Aorta (tissue), 5 donors: ENCODE measurements at regions not wholly inside any gene's neighbourhood (a gene's known extent, or its start where the extent isn't known, plus 50 kb on each side); places are given as distances from the start of the nearest gene placed in this dataset.

Experiments
- ATAC-seq: fragments of 200-7000 bp; cut with Tn5 transposase; one replicate; pipeline ENCODE4 v1.9.1; 2022; ENCODE audit warnings: moderate library complexity; ENCODE audit not compliant: low FRiP score
- DNase-seq, 2 donors: peaks; one replicate each; pipeline ENCODE4 v3.0.0-alpha.2; 2020
- H3K27ac ChIP-seq, 2 donors: one replicate each; pipeline ENCODE4 v1.5.1; 2013; ENCODE audit warnings: low read length in 2 of 2, mild to moderate bottlenecking in 2 of 2, moderate library complexity in 2 of 2, control low read depth in 1 of 2, inconsistent platforms in 1 of 2, low read depth in 1 of 2
- H3K27me3 ChIP-seq, 2 donors: one replicate each; pipeline ENCODE4 v1.6.1; 2013; ENCODE audit warnings: control low read depth in 1 of 2, low read length in 1 of 2, mild to moderate bottlenecking in 1 of 2, moderate library complexity in 1 of 2; ENCODE audit not compliant: insufficient read depth in 2 of 2, control insufficient read depth in 1 of 2
- H3K36me3 ChIP-seq, 2 donors: one replicate each; pipeline ENCODE4 v1.6.1; 2013; ENCODE audit warnings: control low read depth in 1 of 2, low read length in 1 of 2, mild to moderate bottlenecking in 1 of 2; ENCODE audit not compliant: insufficient read depth in 2 of 2, control insufficient read depth in 1 of 2
- H3K4me1 ChIP-seq, 2 donors: one replicate each; pipeline ENCODE4 v1.6.1; 2013; ENCODE audit warnings: low read length in 2 of 2, control low read depth in 1 of 2, mild to moderate bottlenecking in 1 of 2, moderate library complexity in 1 of 2; ENCODE audit not compliant: insufficient read depth in 2 of 2, control insufficient read depth in 1 of 2
- H3K4me3 ChIP-seq, 2 donors: one replicate each; pipeline ENCODE4 v1.5.1; 2013; ENCODE audit warnings: low read length in 2 of 2, control low read depth in 1 of 2, mild to moderate bottlenecking in 1 of 2
- H3K9me3 ChIP-seq: one replicate; pipeline ENCODE4 v1.6.1; 2013; ENCODE audit warnings: mild to moderate bottlenecking, low read length; ENCODE audit not compliant: control insufficient read depth
- WGBS, 2 donors: extraction: QIAGEN DNeasy Blood & Tissue Kit; methylation state at CpG; one replicate each; pipeline ENCODE4 v1.1.7; 2013; 5-methylcytosine and 5-hydroxymethylcytosine counted together
- intact Hi-C, 2 donors: fragments of 100-400 bp; cut with DNase I; formaldehyde crosslinking; loops; one replicate each; pipeline versions ENCODE4 v1.14.2 to v1.15.0; 2022
- donor health status: healthy with polysubstance abuse.
- donor health status: Bipolar disorder and iron deficiency.
- donor health status: DM: no; HTN: no; CAD: no.
- donor health status: DM: no; HTN: no; CAD: no.
- donor health status: DM: yes; HTN: yes; CAD: no.

- WGBS, 2 donors: 95 to 97% methylated on average over 2 of the region's 2 CpGs
- DNase-seq (no peak), ATAC-seq (no peak)
- no peaks in the 10 kb centered on the region for H3K36me3 ChIP-seq
- no peaks in the 10 kb centered on the region for H3K9me3 ChIP-seq
- H3K4me3 ChIP-seq: no peak overlapping the region
- no peaks in the 10 kb centered on the region for H3K4me1 ChIP-seq
- H3K27me3 ChIP-seq: no peaks in the 10 kb centered on the region
- intact Hi-C loops: no loop called here
- H3K27ac ChIP-seq: no peak overlapping the region
Measured at GRCh38 chr3:28751864-28752263, 403.2 kb upstream of the AZI2 start.

GRCh38 chr3:28752290-28752689 is 403.7 kb upstream of the AZI2 start:
- Histone ChIP-seq H3K9me3 (no peaks in the 10 kb centered on the region), H3K27me3 (no peaks in the 10 kb centered on the region), H3K36me3 (no peaks in the 10 kb centered on the region), H3K4me1 (no peaks in the 10 kb centered on the region), H3K4me3 (no peak overlapping the region), H3K27ac (no peak overlapping the region)
- intact Hi-C loops: no loop called here
- DNase-seq: no peak
- WGBS, 2 donors: 86 to 97% methylated on average over 1 of the region's 1 CpG
- no peak for ATAC-seq

- peaks cover 1% of the 10 kb centered on the region for H3K9me3 ChIP-seq
- ATAC-seq: no peak
- no peak for DNase-seq
- intact Hi-C loops: no loop called here
- H3K4me3 ChIP-seq: no peak overlapping the region
- WGBS, 2 donors: 0 to 7% methylated on average over 1 of the region's 1 CpG
- H3K4me1 ChIP-seq: no peaks in the 10 kb centered on the region
- H3K27me3 ChIP-seq: no peaks in the 10 kb centered on the region
- H3K36me3 ChIP-seq: peaks cover 0 to 3% of the 10 kb centered on the region in 2 donors
- H3K27ac ChIP-seq: no peak overlapping the region
Measured at GRCh38 chr3:28756056-28756455, 407.4 kb upstream of the AZI2 start.

GRCh38 chr3:28758115-28758514 is 409.5 kb upstream of the AZI2 start:
- intact Hi-C loops: no loop called here

GRCh38 chr3:28761375-28761774 is 412.8 kb upstream of the AZI2 start:
- Histone ChIP-seq H3K4me1 (no peaks in the 10 kb centered on the region), H3K4me3 (no peak overlapping the region), H3K27me3 (no peaks in the 10 kb centered on the region), H3K9me3 (peaks cover 1% of the 10 kb centered on the region), H3K36me3 (peaks cover 0 to 3% of the 10 kb centered on the region in 2 donors), H3K27ac (no peak overlapping the region)
- intact Hi-C loops: no loop called here
- no peak for ATAC-seq
- 38 to 96% methylated on average over 1 of the region's 1 CpG for WGBS, 2 donors
- DNase-seq: no peak

More at GRCh38 chr3:28758115-28758514, 409.5 kb upstream of the AZI2 start:
- peaks cover 0 to 3% of the 10 kb centered on the region in 2 donors for H3K36me3 ChIP-seq
- ATAC-seq (no peak), DNase-seq (no peak)
- H3K4me1 ChIP-seq: no peaks in the 10 kb centered on the region
- H3K27ac ChIP-seq: no peak overlapping the region
- no peaks in the 10 kb centered on the region for H3K27me3 ChIP-seq
- H3K9me3 ChIP-seq: peaks cover 1% of the 10 kb centered on the region
- no peak overlapping the region for H3K4me3 ChIP-seq

GRCh38 chr3:28765194-28765593 is 416.6 kb upstream of the AZI2 start:
- H3K9me3 ChIP-seq: no peaks in the 10 kb centered on the region
- H3K27ac ChIP-seq: no peak overlapping the region
- no peak overlapping the region for H3K4me3 ChIP-seq
- no peaks in the 10 kb centered on the region for H3K4me1 ChIP-seq
- H3K27me3 ChIP-seq: no peaks in the 10 kb centered on the region
- no peaks in the 10 kb centered on the region for H3K36me3 ChIP-seq
- intact Hi-C loops: no loop called here
- 76 to 83% methylated on average over 1 of the region's 1 CpG for WGBS, 2 donors
- no peak for DNase-seq
- no peak for ATAC-seq

- Histone ChIP-seq H3K36me3 (no peaks in the 10 kb centered on the region), H3K4me1 (no peaks in the 10 kb centered on the region), H3K27me3 (no peaks in the 10 kb centered on the region), H3K4me3 (no peak overlapping the region), H3K27ac (no peak overlapping the region), H3K9me3 (peaks cover 7% of the 10 kb centered on the region)
- DNase-seq: no peak
- no peak for ATAC-seq
- 0 to 7% methylated on average over 1 of the region's 1 CpG for WGBS, 2 donors
- intact Hi-C loops: no loop called here
Measured at GRCh38 chr3:28768439-28768838, 419.8 kb upstream of the AZI2 start.

- no peak for DNase-seq
- Histone ChIP-seq H3K4me1 (peaks cover 0 to 4% of the 10 kb centered on the region in 2 donors), H3K36me3 (no peaks in the 10 kb centered on the region), H3K27me3 (no peaks in the 10 kb centered on the region), H3K9me3 (no peaks in the 10 kb centered on the region), H3K4me3 (no peak overlapping the region), H3K27ac (no peak overlapping the region)
- no peak for ATAC-seq
- intact Hi-C loops: no loop called here
- 20 to 21% methylated on average over 6 of the region's 6 CpGs for WGBS, 2 donors
Measured at GRCh38 chr3:28777806-28778475, 429.3 kb upstream of the AZI2 start.

GRCh38 chr3:28780480-28780879 is 431.9 kb upstream of the AZI2 start:
- intact Hi-C loops: no loop called here
- Histone ChIP-seq H3K9me3 (no peaks in the 10 kb centered on the region), H3K4me3 (no peak overlapping the region), H3K27me3 (no peaks in the 10 kb centered on the region), H3K36me3 (no peaks in the 10 kb centered on the region), H3K4me1 (peaks cover 0 to 4% of the 10 kb centered on the region in 2 donors), H3K27ac (no peak overlapping the region)
- DNase-seq: no peak
- 40% methylated on average over 3 of the region's 3 CpGs for WGBS, 2 donors
- ATAC-seq: no peak
